MCF 10A (cell line): ENCODE measurements at regions not wholly inside any gene's neighbourhood (a gene's known extent, or its start where the extent isn't known, plus 50 kb on each side); places are given as distances from the start of the nearest gene placed in this dataset.
A peak's percentile ranks its signal among the peaks of the same experiment; 100 is the strongest.
"Not testable (repeated sequence)": the region's sequence is repeated elsewhere in the genome, so short reads cannot be mapped to it uniquely, and the experiment has no call there.

Experiments used
- BruUV-seq: library from RNA; stranded (reverse); fragments of 400-500 nt; replicated peaks from 2 replicates; lab custom pipeline; 2021; lab: Mats Ljungman, UMichigan
- CTCF ChIA-PET: fragments of 300-600 bp; sonication (Branson Sonifier 250); formaldehyde crosslinking; extraction: SDS; loops from one replicate; lab custom pipeline; 2021; ENCODE audit warnings: antibody characterized with exemption, inconsistent platforms; lab: Yijun Ruan, JAX
- POLR2A ChIA-PET: fragments of 300-600, 350-650 bp; sonication (Branson Sonifier 250); formaldehyde crosslinking; extraction: SDS; loops from one replicate; lab custom pipeline; 2020; ENCODE audit warnings: antibody characterized with exemption, inconsistent platforms; lab: Yijun Ruan, JAX
- DNase-seq: peaks from one replicate; pipeline ENCODE4 v3.0.0-alpha.2; 2018; ENCODE audit not compliant: unreplicated experiment
- H3K27ac Mint-ChIP-seq: one replicate; pipeline ENCODE4 v1.8.0; 2022; ENCODE audit warnings: mild to moderate bottlenecking, low read depth, mixed read lengths; ENCODE audit not compliant: unreplicated experiment
- H3K27me3 Mint-ChIP-seq: one replicate; pipeline ENCODE4 v1.8.0; 2022; ENCODE audit warnings: mixed read lengths; ENCODE audit not compliant: insufficient read depth, unreplicated experiment
- H3K36me3 Mint-ChIP-seq: one replicate; pipeline ENCODE4 v1.8.0; 2022; ENCODE audit warnings: mild to moderate bottlenecking, moderate library complexity, mixed read lengths; ENCODE audit not compliant: insufficient read depth, unreplicated experiment
- H3K4me1 Mint-ChIP-seq: one replicate; pipeline ENCODE4 v1.8.0; 2022; ENCODE audit warnings: mixed read lengths; ENCODE audit not compliant: insufficient read depth, unreplicated experiment
- H3K4me3 Mint-ChIP-seq: one replicate; pipeline ENCODE4 v1.8.0; 2022; ENCODE audit warnings: mild to moderate bottlenecking, moderate library complexity, mixed read lengths; ENCODE audit not compliant: unreplicated experiment
- H3K9me3 Mint-ChIP-seq: one replicate; pipeline ENCODE4 v1.8.0; 2022; ENCODE audit warnings: mixed read lengths; ENCODE audit not compliant: unreplicated experiment
- intact Hi-C: fragments of 100-400 bp; cut with micrococcal nuclease; formaldehyde crosslinking; loops from 2 replicates; pipeline ENCODE4 v1.14.1; 2022

- CTCF ChIA-PET, POLR2A ChIA-PET, H3K27me3 Mint-ChIP-seq, intact Hi-C loops, H3K9me3 Mint-ChIP-seq, H3K4me1 Mint-ChIP-seq, H3K36me3 Mint-ChIP-seq: not testable (repeated sequence)
- peak overlapping the region; percentile 89 for H3K4me3 Mint-ChIP-seq
- peak; percentile 22 for DNase-seq
- TSS peak; percentile 56 for BruUV-seq
- H3K27ac Mint-ChIP-seq, result peak overlapping the region; percentile 97
Measured at GRCh38 chr9:39463696-39464095, 108.2 kb downstream of the SPATA31A1 start.

DNA sequence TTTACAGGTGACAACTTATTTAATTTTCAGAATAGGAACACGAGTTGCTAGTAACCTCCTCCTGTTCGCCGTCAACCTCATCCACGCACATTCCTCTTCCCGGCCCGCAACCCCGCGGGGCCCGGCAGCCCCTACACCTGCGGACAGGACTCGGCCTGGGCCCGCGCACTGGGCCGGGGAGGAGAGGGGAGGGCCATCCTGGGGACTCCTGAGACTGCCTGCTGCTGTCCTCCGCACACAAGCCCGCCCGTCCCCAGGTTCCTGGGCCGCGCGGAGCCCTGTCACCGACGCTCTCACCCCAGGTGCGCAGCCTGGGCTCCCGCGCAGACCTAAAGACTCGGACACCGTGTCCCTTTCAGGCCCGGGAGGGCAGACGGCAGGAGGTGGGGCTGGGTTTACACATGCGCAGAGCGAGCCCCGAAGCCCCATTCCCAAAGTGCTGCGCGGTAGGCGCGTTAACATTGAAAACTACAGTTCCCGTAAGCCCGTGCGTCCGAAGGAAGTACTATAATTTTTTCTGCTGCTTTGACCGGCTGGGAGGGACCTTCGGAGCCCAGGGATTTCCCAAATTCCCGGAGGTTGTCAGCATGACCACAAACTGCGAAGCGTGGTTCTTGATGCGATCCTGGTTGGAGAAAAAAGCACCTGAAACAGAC is 108.8 kb downstream of the SPATA31A1 start:
- H3K9me3 Mint-ChIP-seq, H3K4me1 Mint-ChIP-seq, POLR2A ChIA-PET, CTCF ChIA-PET, H3K27me3 Mint-ChIP-seq, intact Hi-C loops, H3K36me3 Mint-ChIP-seq, BruUV-seq: not testable (repeated sequence)
- peak; percentile 85 for DNase-seq
- Mint-ChIP-seq H3K27ac (peak overlapping the region; percentile 97), H3K4me3 (peak overlapping the region; percentile 89)

DNA sequence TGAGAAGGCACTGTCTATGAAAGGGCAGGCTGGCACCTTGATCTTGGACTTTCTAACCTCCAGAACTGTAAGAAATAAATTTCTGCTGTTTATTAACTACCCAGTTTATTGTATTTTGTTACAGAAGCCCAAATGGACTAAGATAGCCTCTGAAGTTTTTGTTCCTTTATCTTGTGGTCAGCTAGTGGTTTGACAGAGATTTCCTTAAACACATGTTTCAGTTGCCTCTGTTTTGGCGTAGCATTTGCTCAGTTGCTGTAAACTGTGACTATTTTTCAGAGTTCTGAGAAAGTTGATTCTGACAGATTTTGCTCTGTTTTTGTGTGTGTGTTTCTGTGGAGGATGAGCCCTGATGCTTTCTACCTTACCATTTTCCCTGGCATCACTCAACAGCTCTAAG is 119.0 kb downstream of the SPATA31A1 start:
- H3K27me3 Mint-ChIP-seq, H3K4me3 Mint-ChIP-seq, BruUV-seq, H3K4me1 Mint-ChIP-seq, DNase-seq, H3K36me3 Mint-ChIP-seq, CTCF ChIA-PET, intact Hi-C loops, POLR2A ChIA-PET, H3K9me3 Mint-ChIP-seq, H3K27ac Mint-ChIP-seq: not testable (repeated sequence)

- CTCF ChIA-PET, H3K4me1 Mint-ChIP-seq, H3K36me3 Mint-ChIP-seq, H3K27me3 Mint-ChIP-seq, BruUV-seq, POLR2A ChIA-PET, H3K9me3 Mint-ChIP-seq, H3K4me3 Mint-ChIP-seq, intact Hi-C loops, DNase-seq, H3K27ac Mint-ChIP-seq: not testable (repeated sequence)
Measured at GRCh38 chr9:39483073-39483472, 127.6 kb downstream of the SPATA31A1 start.

DNA sequence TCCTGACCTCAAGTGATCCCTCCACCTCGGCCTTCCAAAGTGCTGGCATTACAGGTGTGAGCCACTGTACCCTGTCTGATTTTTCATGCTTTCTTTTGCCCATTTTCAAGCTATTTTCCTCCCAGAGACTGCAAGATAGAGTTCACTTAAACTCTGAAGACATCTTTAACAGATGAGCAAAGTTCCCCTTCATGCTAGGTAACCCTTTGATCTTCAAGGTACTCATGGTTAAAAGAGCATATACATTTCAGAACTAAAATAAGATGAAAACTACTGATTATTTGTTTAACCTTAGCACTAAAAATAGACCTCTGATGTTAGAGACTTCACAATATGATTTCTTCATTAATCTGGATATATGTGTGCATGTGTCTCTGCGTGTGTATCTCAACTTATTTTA is 128.4 kb downstream of the SPATA31A1 start:
- BruUV-seq, H3K36me3 Mint-ChIP-seq, H3K4me3 Mint-ChIP-seq, CTCF ChIA-PET, H3K27ac Mint-ChIP-seq, intact Hi-C loops, H3K9me3 Mint-ChIP-seq, DNase-seq, POLR2A ChIA-PET, H3K27me3 Mint-ChIP-seq, H3K4me1 Mint-ChIP-seq: not testable (repeated sequence)

GRCh38 chr9:39484292-39484691 is 128.8 kb downstream of the SPATA31A1 start:
- not testable (repeated sequence) for H3K27ac Mint-ChIP-seq, H3K4me1 Mint-ChIP-seq, H3K27me3 Mint-ChIP-seq

DNA sequence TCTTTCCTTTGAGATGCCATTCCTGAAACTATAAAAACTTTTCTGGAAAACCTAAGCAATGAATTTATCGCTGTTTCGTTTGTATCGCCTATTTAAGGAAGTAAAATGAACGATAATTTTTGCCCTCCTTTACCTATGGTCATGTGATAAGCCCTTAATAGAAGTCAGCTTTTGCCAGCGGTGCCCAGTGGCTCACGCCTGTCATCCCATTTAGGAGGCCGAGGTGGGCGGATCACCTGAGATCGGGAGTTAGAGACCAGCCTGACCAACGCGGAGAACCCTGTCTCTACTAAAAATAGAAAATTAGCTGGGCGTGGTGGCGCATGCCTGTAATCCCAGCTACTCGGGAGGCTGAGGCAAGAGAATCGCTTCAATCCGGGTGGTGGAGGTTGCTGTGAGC is 132.0 kb downstream of the SPATA31A1 start:
- DNase-seq, H3K36me3 Mint-ChIP-seq, H3K27me3 Mint-ChIP-seq, POLR2A ChIA-PET, H3K4me1 Mint-ChIP-seq, CTCF ChIA-PET, H3K4me3 Mint-ChIP-seq, intact Hi-C loops, H3K27ac Mint-ChIP-seq, H3K9me3 Mint-ChIP-seq, BruUV-seq: not testable (repeated sequence)

More at GRCh38 chr9:39484292-39484691, 128.8 kb downstream of the SPATA31A1 start:
- DNase-seq, H3K36me3 Mint-ChIP-seq, H3K4me3 Mint-ChIP-seq, BruUV-seq, POLR2A ChIA-PET, H3K9me3 Mint-ChIP-seq, intact Hi-C loops, CTCF ChIA-PET: not testable (repeated sequence)

GRCh38 chr9:39496248-39496647 is 140.8 kb downstream of the SPATA31A1 start:
- H3K27me3 Mint-ChIP-seq, H3K27ac Mint-ChIP-seq, BruUV-seq, H3K4me1 Mint-ChIP-seq, intact Hi-C loops, POLR2A ChIA-PET, H3K4me3 Mint-ChIP-seq, H3K36me3 Mint-ChIP-seq, H3K9me3 Mint-ChIP-seq, DNase-seq, CTCF ChIA-PET: not testable (repeated sequence)

- POLR2A ChIA-PET, H3K4me3 Mint-ChIP-seq, H3K9me3 Mint-ChIP-seq, H3K27ac Mint-ChIP-seq, CTCF ChIA-PET, H3K36me3 Mint-ChIP-seq, DNase-seq, BruUV-seq, H3K27me3 Mint-ChIP-seq, intact Hi-C loops, H3K4me1 Mint-ChIP-seq: not testable (repeated sequence)
Measured at GRCh38 chr9:39503178-39503577, 147.7 kb downstream of the SPATA31A1 start.
